ENCODE measurements at regions not wholly inside any gene's neighbourhood (a gene's known extent, or its start where the extent isn't known, plus 50 kb on each side); places are given as distances from the start of the nearest gene placed in this dataset.

GRCh38 chr2:239905884-239906654 is 119.1 kb downstream of the NDUFA10 start:
- DNase-seq = no peak

DNA sequence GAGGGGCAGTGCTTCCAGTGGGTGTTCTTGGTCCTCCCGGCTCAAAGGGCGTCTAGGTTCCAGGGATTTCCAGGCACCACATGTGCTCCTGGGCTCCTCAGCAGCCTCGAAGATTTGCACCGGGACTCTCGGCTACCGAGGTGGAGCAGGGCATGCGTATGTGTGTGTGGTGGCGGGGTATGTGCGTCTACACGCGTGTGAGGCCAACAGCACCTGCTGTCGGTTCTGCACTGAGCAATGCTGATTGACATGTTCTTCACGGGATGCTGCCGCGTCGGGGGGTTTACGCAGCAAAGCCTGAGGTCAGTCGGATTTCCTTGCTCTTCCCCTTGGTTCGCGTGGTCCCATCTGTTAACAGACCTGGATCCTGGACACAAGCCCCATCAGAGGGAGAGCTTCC is 119.8 kb downstream of the NDUFA10 start:
- DNase-seq = no peak

- DNase-seq = no peak
These were observed 120.6 kb downstream of the NDUFA10 start for GRCh38 chr2:239904496-239904895.

GRCh38 chr2:239903803-239904202 is 121.3 kb downstream of the NDUFA10 start:
- DNase-seq = no peak

- no peak for DNase-seq
These were observed 121.9 kb downstream of the NDUFA10 start for GRCh38 chr2:239903210-239903609.

- DNase-seq = no peak
These were observed 122.4 kb downstream of the NDUFA10 start for GRCh38 chr2:239902749-239903201.

DNA sequence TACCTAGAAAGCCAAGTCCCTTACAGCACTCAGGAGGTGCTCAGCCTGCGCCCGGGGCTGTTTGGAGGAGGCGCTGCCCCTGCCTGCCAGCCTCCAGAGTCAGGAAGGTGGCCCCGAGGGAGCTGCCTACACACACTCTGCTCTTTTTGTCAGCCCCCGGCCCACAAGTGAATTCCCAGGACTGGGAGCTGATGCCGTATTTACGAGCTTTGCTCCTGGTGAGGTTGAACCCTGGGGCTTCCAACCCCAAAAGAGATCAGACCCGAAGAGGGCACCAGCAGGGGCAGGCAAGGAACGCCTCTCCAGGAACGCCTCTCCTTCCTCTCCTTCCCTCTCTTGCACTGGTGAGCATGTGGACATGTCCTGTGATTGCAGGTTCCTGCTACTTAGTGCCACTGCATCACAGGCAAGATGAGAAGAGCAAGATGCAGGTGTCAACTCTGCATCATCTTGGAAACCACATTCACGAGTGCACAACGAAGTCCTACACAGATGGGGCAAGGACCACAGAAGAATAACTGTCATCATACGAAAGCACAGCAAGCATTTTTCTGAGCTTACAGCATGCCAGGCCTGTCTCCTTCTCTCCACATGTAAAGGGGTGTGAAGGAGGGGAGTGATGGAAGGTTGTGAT is 126.7 kb downstream of the NDUFA10 start:
- DNase-seq = no peak

- DNase-seq = no peak
These were observed 127.4 kb downstream of the NDUFA10 start for GRCh38 chr2:239897596-239898235.

DNA sequence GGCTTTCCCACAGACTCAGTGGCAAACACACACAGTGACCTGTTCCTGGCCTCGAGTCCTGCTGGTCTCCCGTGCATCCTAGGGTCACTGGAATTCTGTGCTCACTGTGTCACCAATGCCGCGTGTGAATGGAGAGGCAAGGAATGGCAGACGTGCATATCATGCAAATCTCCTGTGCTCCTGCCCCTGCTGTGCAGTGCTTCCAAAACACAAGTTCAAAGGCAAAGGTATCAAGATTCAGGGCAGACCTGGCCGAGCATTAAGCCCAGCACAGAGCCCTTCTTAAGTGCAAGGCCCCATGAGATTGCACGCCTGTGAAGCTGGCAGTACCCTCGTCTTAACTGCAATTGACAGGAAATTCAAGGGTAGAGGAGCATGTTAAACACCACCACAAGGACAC is 129.1 kb downstream of the NDUFA10 start:
- no peak for DNase-seq

DNA sequence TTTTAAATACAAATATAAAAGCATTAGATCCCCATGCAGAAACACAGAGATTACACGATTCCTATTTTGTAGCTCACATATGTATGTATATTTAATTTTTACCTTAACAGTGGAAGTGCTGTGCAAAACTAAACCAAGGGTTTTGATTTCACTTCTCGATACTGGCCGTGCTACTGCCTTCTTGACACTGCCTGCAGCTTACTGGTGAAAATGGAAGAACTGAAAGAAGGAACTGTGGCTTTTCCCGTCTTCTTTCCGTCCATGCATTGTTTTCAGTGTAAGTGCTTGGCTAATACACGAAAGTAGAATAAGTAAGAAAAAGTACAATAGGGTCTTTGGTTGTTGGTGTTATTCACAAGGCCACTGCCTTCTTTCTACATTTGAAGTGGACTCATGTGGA is 129.5 kb downstream of the NDUFA10 start:
- no peak for DNase-seq

DNA sequence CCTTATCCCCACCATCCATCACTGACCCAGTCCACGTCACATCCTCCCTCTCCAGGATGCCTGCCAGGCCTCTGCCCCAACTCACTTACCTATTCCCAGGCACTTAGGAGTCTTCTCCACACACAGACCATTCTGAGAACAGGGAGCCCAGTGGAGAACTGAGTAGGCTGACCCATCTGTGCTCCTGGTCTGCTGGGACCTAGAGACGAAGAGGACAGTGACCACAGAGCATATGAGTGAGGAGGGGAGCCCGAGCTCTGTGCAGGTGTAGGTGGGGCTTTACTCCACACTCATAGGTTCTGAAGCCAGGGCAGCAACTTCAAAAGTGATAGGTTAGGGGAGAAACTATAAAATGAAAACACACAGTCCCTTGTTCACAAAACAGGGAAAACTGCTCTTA is 130.0 kb downstream of the NDUFA10 start:
- no peak for DNase-seq

DNA sequence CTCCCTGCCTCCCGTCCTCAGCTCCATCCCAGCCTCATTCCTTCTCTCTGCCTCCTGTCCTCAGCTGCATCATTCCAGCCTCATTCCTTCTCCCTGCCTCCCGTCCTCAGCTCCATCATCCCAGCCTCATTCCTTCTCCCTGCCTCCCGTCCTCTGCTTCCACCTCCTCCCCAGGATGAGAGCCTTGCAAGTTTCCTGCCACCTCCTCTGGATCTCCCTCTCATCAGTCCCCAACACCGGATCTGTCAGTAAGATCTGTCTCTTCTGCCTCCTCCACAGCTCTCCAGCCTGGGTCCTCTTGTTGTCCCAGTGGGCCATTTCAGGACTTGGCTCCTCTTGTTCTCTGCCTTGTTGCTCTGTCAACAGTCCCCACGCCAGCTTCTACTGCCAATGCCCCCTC is 130.9 kb downstream of the NDUFA10 start:
- DNase-seq = no peak

GRCh38 chr2:239893236-239893515 is 132.0 kb downstream of the NDUFA10 start:
- no peak for DNase-seq

- no peak for DNase-seq
These were observed 132.5 kb downstream of the NDUFA10 start for GRCh38 chr2:239892441-239893235.

DNA sequence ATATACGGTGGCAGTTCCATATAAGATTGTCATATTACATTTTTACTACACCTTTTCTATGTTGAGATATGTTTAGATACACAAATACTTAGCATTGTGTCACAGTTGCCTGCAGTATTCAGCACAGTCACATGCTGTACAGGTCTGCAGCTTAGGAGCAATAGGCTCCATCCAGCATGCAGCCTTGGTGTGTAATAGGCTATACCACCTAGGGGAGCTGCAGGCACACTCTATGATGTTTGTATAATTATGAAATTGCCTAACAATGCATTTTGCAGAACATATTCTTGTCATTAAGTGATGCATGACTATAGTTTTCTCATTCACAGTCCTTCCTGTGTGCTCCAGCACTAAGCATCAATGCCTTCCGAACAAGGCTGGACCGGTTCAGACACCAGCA is 133.4 kb downstream of the NDUFA10 start:
- DNase-seq = no peak

GRCh38 chr2:239890206-239890746 is 134.9 kb downstream of the NDUFA10 start:
- DNase-seq = no peak

DNA sequence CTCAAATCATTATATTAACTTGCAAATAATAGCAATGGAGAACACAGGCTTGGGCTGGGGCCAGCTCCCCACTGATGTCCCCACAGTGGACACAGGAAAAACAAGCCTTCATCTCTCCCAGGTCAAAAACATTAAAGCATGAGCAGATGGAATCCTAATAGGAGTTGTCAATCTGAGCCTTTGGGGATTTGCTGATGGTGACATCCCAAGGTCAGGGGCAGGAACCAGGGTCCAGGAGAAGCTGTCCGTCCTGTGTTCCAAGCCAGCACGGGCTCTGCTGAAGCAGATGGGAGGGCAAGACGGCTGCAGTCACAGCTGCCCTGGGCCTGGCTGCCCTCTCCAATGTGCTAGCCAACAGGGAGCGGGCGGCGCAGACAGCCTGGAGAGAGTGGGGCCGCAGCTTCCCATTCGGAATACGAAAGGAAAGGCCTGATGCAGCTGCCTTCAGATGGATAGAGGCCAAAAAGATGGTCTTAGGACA is 135.5 kb downstream of the NDUFA10 start:
- DNase-seq = no peak

DNA sequence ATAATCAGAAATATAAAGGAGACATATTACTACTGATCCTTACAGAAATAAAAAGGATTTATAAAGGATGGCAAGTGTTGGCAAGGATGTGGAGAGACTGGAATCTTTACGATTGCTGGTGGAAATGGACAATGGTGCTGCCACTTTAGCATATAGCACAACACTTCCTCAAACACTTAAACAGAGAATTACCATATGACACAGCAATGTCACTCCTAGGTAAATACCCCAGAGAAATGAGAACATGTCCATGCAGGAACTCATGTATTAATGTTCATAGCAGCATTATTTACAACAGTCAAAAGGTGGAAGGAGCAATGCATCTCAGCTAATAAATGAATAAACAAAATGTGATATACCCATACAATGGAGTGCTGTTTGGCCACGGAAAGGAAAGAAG is 137.5 kb downstream of the NDUFA10 start:
- no peak for DNase-seq

GRCh38 chr2:239886781-239887180 is 138.4 kb downstream of the NDUFA10 start:
- DNase-seq = no peak

DNA sequence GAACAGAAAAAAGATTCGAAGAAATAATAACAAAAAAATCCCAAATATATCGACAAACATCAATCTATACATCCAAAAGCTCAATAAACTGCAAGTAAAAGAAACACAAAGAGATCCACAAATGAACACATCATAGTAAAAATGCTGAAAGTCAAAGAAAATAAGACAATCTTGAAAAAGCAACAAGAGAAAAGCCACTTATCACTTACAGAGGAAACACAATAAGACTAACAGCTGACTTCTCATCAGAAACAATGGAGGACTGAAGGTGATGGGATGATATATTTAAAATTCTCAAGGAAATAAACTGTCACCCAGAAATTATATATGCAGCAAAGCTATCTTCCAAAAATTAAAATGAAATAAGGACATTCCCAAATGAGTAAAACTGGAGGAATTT is 140.3 kb downstream of the NDUFA10 start:
- no peak for DNase-seq

GRCh38 chr2:239884051-239884405 is 141.1 kb downstream of the NDUFA10 start:
- no peak for DNase-seq

DNA sequence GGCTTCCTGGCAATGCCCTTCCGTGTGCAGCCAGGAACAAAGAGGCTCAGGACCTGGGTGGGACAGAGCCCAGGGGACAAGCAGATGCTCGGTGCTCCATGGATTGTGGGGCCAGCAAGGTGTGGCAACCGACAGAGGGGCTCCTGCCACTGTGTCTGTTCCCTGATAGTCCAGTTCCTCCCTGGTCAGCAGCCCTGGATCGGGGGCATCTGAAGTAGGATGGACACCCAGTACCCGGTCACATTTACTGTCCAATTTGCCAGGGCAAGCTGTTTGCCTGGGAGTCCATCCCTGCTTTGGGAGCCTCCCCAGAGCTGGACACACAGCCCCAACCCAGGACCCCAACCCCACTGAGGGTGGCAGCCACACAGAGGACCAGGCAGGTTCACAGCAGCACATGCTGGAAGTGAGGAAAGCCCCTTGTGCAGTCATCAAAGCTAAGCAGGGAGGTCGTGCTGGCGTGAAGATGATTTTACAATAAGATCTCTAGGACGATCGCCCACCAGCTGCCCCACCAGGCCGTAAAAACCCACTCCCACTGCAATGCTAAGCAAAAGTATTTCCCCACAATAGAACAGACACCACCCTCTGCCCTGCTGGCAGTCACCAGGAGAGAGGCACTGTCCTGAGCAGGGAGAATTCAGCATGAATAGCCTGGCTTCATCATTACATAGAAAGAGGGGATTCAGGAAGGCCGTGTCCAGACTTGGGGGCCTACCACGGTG is 141.7 kb downstream of the NDUFA10 start:
- DNase-seq = no peak

DNA sequence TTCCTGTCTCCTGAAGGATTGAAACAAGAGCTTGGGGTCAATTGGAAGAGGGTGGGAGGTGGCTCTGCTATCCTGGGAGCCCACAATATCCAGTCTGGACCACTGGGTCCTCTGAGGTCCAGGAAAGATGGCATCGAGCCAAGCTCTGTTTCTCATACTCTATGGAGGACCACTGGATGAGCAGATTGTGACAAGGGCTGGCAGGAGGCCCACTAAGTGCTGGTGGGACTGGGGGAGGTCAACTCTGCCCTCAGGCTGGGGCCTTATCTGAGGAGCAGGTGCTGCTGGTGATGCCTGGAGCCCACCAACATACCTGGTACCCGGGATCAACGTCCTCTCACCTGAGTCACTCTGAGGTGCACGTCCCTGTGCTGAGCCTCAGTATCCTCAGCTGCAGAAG is 142.4 kb downstream of the NDUFA10 start:
- no peak for DNase-seq

Data from KG1 (cell line).